ENCODE measurements at regions not wholly inside any gene's neighbourhood (a gene's known extent, or its start where the extent isn't known, plus 50 kb on each side); places are given as distances from the start of the nearest gene placed in this dataset.
"Not testable (repeated sequence)": the region's sequence is repeated elsewhere in the genome, so short reads cannot be mapped to it uniquely, and the experiment has no call there.

GRCh38 chr12:123057513-123058265 lies 77.2 kb downstream of the ARL6IP4 start:
- H3K27me3 ChIP-seq (ENCODE audit: low read depth, low read length) = no peaks in the 10 kb centered on the region
- no peaks in the 10 kb centered on the region for H3K36me3 ChIP-seq (ENCODE audit: control insufficient read depth in 1 of 2, insufficient read depth in 2 of 2, low read length in 2 of 2)
- peaks cover 14 to 39% of the 10 kb centered on the region in 2 donors for H3K4me1 ChIP-seq (ENCODE audit: control insufficient read depth in 1 of 2, insufficient read depth in 2 of 2, low read length in 2 of 2)

GRCh38 chr12:123056709-123057108 lies 76.2 kb downstream of the ARL6IP4 start:
- no peaks in the 10 kb centered on the region for H3K9me3 ChIP-seq (ENCODE audit: control insufficient read depth in 1 of 2, low read length in 2 of 2)
- H3K27me3 ChIP-seq (ENCODE audit: low read depth, low read length) = no peaks in the 10 kb centered on the region
- no peaks in the 10 kb centered on the region for H3K36me3 ChIP-seq (ENCODE audit: control insufficient read depth in 1 of 2, insufficient read depth in 2 of 2, low read length in 2 of 2)
- no peak overlapping the region for H3K4me3 ChIP-seq (ENCODE audit: low read depth in 1 of 2, low read length in 2 of 2)
- peaks cover 10 to 36% of the 10 kb centered on the region in 2 donors for H3K4me1 ChIP-seq (ENCODE audit: control insufficient read depth in 1 of 2, insufficient read depth in 2 of 2, low read length in 2 of 2)
- no peak overlapping the region for H3K27ac ChIP-seq (ENCODE audit: low read length)

More at GRCh38 chr12:123057513-123058265, 77.2 kb downstream of the ARL6IP4 start:
- Histone ChIP-seq H3K4me3 (ENCODE audit: low read depth in 1 of 2, low read length in 2 of 2) (no peak overlapping the region), H3K27ac (ENCODE audit: low read length) (no peak overlapping the region), H3K9me3 (ENCODE audit: control insufficient read depth in 1 of 2, low read length in 2 of 2) (no peaks in the 10 kb centered on the region)

GRCh38 chr12:123056053-123056452 lies 75.6 kb downstream of the ARL6IP4 start:
- Histone ChIP-seq H3K27me3 (ENCODE audit: low read depth, low read length) (no peaks in the 10 kb centered on the region), H3K4me3 (ENCODE audit: low read depth in 1 of 2, low read length in 2 of 2) (no peak overlapping the region), H3K9me3 (ENCODE audit: control insufficient read depth in 1 of 2, low read length in 2 of 2) (no peaks in the 10 kb centered on the region), H3K27ac (ENCODE audit: low read length) (no peak overlapping the region), H3K4me1 (ENCODE audit: control insufficient read depth in 1 of 2, insufficient read depth in 2 of 2, low read length in 2 of 2) (peaks cover 10 to 40% of the 10 kb centered on the region in 2 donors), H3K36me3 (ENCODE audit: control insufficient read depth in 1 of 2, insufficient read depth in 2 of 2, low read length in 2 of 2) (no peaks in the 10 kb centered on the region)

GRCh38 chr12:123055281-123055766 lies 74.8 kb downstream of the ARL6IP4 start:
- Histone ChIP-seq H3K4me1 (ENCODE audit: control insufficient read depth in 1 of 2, insufficient read depth in 2 of 2, low read length in 2 of 2) (peaks cover 9 to 45% of the 10 kb centered on the region in 2 donors), H3K9me3 (ENCODE audit: control insufficient read depth in 1 of 2, low read length in 2 of 2) (no peaks in the 10 kb centered on the region), H3K4me3 (ENCODE audit: low read depth in 1 of 2, low read length in 2 of 2) (no peak overlapping the region), H3K27me3 (ENCODE audit: low read depth, low read length) (no peaks in the 10 kb centered on the region), H3K27ac (ENCODE audit: low read length) (no peak overlapping the region), H3K36me3 (ENCODE audit: control insufficient read depth in 1 of 2, insufficient read depth in 2 of 2, low read length in 2 of 2) (no peaks in the 10 kb centered on the region)

- H3K27ac ChIP-seq (ENCODE audit: low read length) = no peak overlapping the region
- no peaks in the 10 kb centered on the region for H3K27me3 ChIP-seq (ENCODE audit: low read depth, low read length)
Observed at GRCh38 chr12:123054371-123054770, 73.9 kb downstream of the ARL6IP4 start.

GRCh38 chr12:123051556-123051955 lies 71.1 kb downstream of the ARL6IP4 start:
- H3K9me3 ChIP-seq (ENCODE audit: control insufficient read depth in 1 of 2, low read length in 2 of 2) = no peaks in the 10 kb centered on the region
- no peak overlapping the region for H3K4me3 ChIP-seq (ENCODE audit: low read depth in 1 of 2, low read length in 2 of 2)
- no peaks in the 10 kb centered on the region for H3K36me3 ChIP-seq (ENCODE audit: control insufficient read depth in 1 of 2, insufficient read depth in 2 of 2, low read length in 2 of 2)
- no peak overlapping the region for H3K27ac ChIP-seq (ENCODE audit: low read length)
- no peaks in the 10 kb centered on the region for H3K27me3 ChIP-seq (ENCODE audit: low read depth, low read length)
- H3K4me1 ChIP-seq (ENCODE audit: control insufficient read depth in 1 of 2, insufficient read depth in 2 of 2, low read length in 2 of 2) = peaks cover 0 to 43% of the 10 kb centered on the region in 2 donors

More at GRCh38 chr12:123054371-123054770, 73.9 kb downstream of the ARL6IP4 start:
- no peaks in the 10 kb centered on the region for H3K36me3 ChIP-seq (ENCODE audit: control insufficient read depth in 1 of 2, insufficient read depth in 2 of 2, low read length in 2 of 2)
- peaks cover 0 to 45% of the 10 kb centered on the region in 2 donors for H3K4me1 ChIP-seq (ENCODE audit: control insufficient read depth in 1 of 2, insufficient read depth in 2 of 2, low read length in 2 of 2)
- no peak overlapping the region for H3K4me3 ChIP-seq (ENCODE audit: low read depth in 1 of 2, low read length in 2 of 2)
- H3K9me3 ChIP-seq (ENCODE audit: control insufficient read depth in 1 of 2, low read length in 2 of 2) = no peaks in the 10 kb centered on the region

- no peaks in the 10 kb centered on the region for H3K36me3 ChIP-seq (ENCODE audit: control insufficient read depth in 1 of 2, insufficient read depth in 2 of 2, low read length in 2 of 2)
- peaks cover 0 to 48% of the 10 kb centered on the region in 2 donors for H3K4me1 ChIP-seq (ENCODE audit: control insufficient read depth in 1 of 2, insufficient read depth in 2 of 2, low read length in 2 of 2)
- H3K27me3 ChIP-seq (ENCODE audit: low read depth, low read length) = no peaks in the 10 kb centered on the region
- no peaks in the 10 kb centered on the region for H3K9me3 ChIP-seq (ENCODE audit: control insufficient read depth in 1 of 2, low read length in 2 of 2)
- H3K4me3 ChIP-seq (ENCODE audit: low read depth in 1 of 2, low read length in 2 of 2) = no peak overlapping the region
- H3K27ac ChIP-seq (ENCODE audit: low read length) = peak overlapping the region; percentile 40
Observed at GRCh38 chr12:123050913-123051312, 70.4 kb downstream of the ARL6IP4 start.

- H3K9me3 ChIP-seq (ENCODE audit: control insufficient read depth in 1 of 2, low read length in 2 of 2) = no peaks in the 10 kb centered on the region
- H3K27me3 ChIP-seq (ENCODE audit: low read depth, low read length) = no peaks in the 10 kb centered on the region
- H3K4me3 ChIP-seq (ENCODE audit: low read depth in 1 of 2, low read length in 2 of 2) = no peak overlapping the region
- peaks cover 0 to 48% of the 10 kb centered on the region in 2 donors for H3K4me1 ChIP-seq (ENCODE audit: control insufficient read depth in 1 of 2, insufficient read depth in 2 of 2, low read length in 2 of 2)
- H3K36me3 ChIP-seq (ENCODE audit: control insufficient read depth in 1 of 2, insufficient read depth in 2 of 2, low read length in 2 of 2) = no peaks in the 10 kb centered on the region
- H3K27ac ChIP-seq (ENCODE audit: low read length) = peak overlapping the region; percentile 40
Observed at GRCh38 chr12:123050331-123050831, 69.9 kb downstream of the ARL6IP4 start.

GRCh38 chr12:123049398-123050240 lies 69.1 kb downstream of the ARL6IP4 start:
- H3K9me3 ChIP-seq (ENCODE audit: control insufficient read depth in 1 of 2, low read length in 2 of 2) = no peaks in the 10 kb centered on the region
- no peaks in the 10 kb centered on the region for H3K27me3 ChIP-seq (ENCODE audit: low read depth, low read length)
- no peak overlapping the region for H3K4me3 ChIP-seq (ENCODE audit: low read depth in 1 of 2, low read length in 2 of 2)
- H3K27ac ChIP-seq (ENCODE audit: low read length) = peak overlapping the region; percentile 40
- H3K4me1 ChIP-seq (ENCODE audit: control insufficient read depth in 1 of 2, insufficient read depth in 2 of 2, low read length in 2 of 2) = peaks cover 0 to 50% of the 10 kb centered on the region in 2 donors
- H3K36me3 ChIP-seq (ENCODE audit: control insufficient read depth in 1 of 2, insufficient read depth in 2 of 2, low read length in 2 of 2) = no peaks in the 10 kb centered on the region

GRCh38 chr12:123047892-123048291 lies 67.4 kb downstream of the ARL6IP4 start:
- H3K4me3 ChIP-seq (ENCODE audit: low read depth in 1 of 2, low read length in 2 of 2); H3K9me3 ChIP-seq (ENCODE audit: control insufficient read depth in 1 of 2, low read length in 2 of 2); H3K27me3 ChIP-seq (ENCODE audit: low read depth, low read length); H3K36me3 ChIP-seq (ENCODE audit: control insufficient read depth in 1 of 2, insufficient read depth in 2 of 2, low read length in 2 of 2); H3K27ac ChIP-seq (ENCODE audit: low read length): not testable (repeated sequence)
- peaks cover 5 to 67% of the 10 kb centered on the region in 2 donors for H3K4me1 ChIP-seq (ENCODE audit: control insufficient read depth in 1 of 2, insufficient read depth in 2 of 2, low read length in 2 of 2)

- H3K4me1 ChIP-seq (ENCODE audit: control insufficient read depth in 1 of 2, insufficient read depth in 2 of 2, low read length in 2 of 2) = peaks cover 7 to 72% of the 10 kb centered on the region in 2 donors
- H3K27me3 ChIP-seq (ENCODE audit: low read depth, low read length) = no peaks in the 10 kb centered on the region
- no peak overlapping the region for H3K27ac ChIP-seq (ENCODE audit: low read length)
- H3K4me3 ChIP-seq (ENCODE audit: low read depth in 1 of 2, low read length in 2 of 2) = no peak overlapping the region
- H3K36me3 ChIP-seq (ENCODE audit: control insufficient read depth in 1 of 2, insufficient read depth in 2 of 2, low read length in 2 of 2) = no peaks in the 10 kb centered on the region
- H3K9me3 ChIP-seq (ENCODE audit: control insufficient read depth in 1 of 2, low read length in 2 of 2) = no peaks in the 10 kb centered on the region
Observed at GRCh38 chr12:123047289-123047688, 66.8 kb downstream of the ARL6IP4 start.
